NT2/D1 (cell line): ENCODE measurements at regions not wholly inside any gene's neighbourhood (a gene's known extent, or its start where the extent isn't known, plus 50 kb on each side); places are given as distances from the start of the nearest gene placed in this dataset.

Source experiments
- DNase-seq: peaks from one replicate; pipeline ENCODE4 v3.0.0-alpha.2; 2011; ENCODE audit warnings: low read depth, low spot score
- H3K27me3 ChIP-seq: 2 replicates; pipeline ENCODE4 v1.6.0; 2011; ENCODE audit warnings: mild to moderate bottlenecking; ENCODE audit not compliant: insufficient read length, insufficient read depth
- H3K36me3 ChIP-seq: 2 replicates; pipeline ENCODE4 v1.6.1; 2011; ENCODE audit warnings: mild to moderate bottlenecking, low read length, mixed read lengths; ENCODE audit not compliant: insufficient read depth, insufficient read length
- H3K4me1 ChIP-seq: 2 replicates; pipeline ENCODE4 v1.5.1; 2011; ENCODE audit not compliant: insufficient read depth, insufficient read length
- H3K4me3 ChIP-seq: 2 replicates; pipeline ENCODE4 v1.5.1; 2011; ENCODE audit warnings: low read depth; ENCODE audit not compliant: insufficient read length
- H3K9ac ChIP-seq: 2 replicates; pipeline ENCODE4 v1.6.0; 2011; ENCODE audit warnings: low read depth; ENCODE audit not compliant: insufficient read length
- H3K9me3 ChIP-seq: 2 replicates; pipeline ENCODE4 v1.5.1; 2011; ENCODE audit warnings: mild to moderate bottlenecking, low read length; ENCODE audit not compliant: insufficient read depth
- SUZ12 ChIP-seq: IDR thresholded peaks from 2 replicates; pipeline ENCODE4 v1.6.1; 2011; ENCODE audit not compliant: insufficient read length, insufficient read depth; ENCODE audit errors: extremely low read depth
- YY1 ChIP-seq: IDR thresholded peaks from 2 replicates; pipeline ENCODE4 v1.6.1; 2011; ENCODE audit not compliant: insufficient read length, insufficient read depth
- ZNF274 ChIP-seq: IDR thresholded peaks from 2 replicates; pipeline ENCODE4 v1.6.1; 2011; ENCODE audit warnings: mild to moderate bottlenecking, low read depth, low read length

- no peak for DNase-seq
- Histone ChIP-seq H3K36me3 (no peaks in the 10 kb centered on the region), H3K9me3 (no peaks in the 10 kb centered on the region), H3K4me1 (peaks cover 11% of the 10 kb centered on the region), H3K9ac (no peak overlapping the region), H3K4me3 (no peak overlapping the region), H3K27me3 (no peaks in the 10 kb centered on the region)
- TF ChIP-seq YY1 (no peak), SUZ12 (no peak), ZNF274 (no peak)
Measured at GRCh38 chr16:65751622-65752521, 614.6 kb upstream of the CDH5 start.

- Histone ChIP-seq H3K27me3 (no peaks in the 10 kb centered on the region), H3K9ac (no peak overlapping the region), H3K36me3 (no peaks in the 10 kb centered on the region), H3K9me3 (no peaks in the 10 kb centered on the region), H3K4me1 (peaks cover 11% of the 10 kb centered on the region), H3K4me3 (no peak overlapping the region)
- DNase-seq = no peak
- no peak for TF ChIP-seq SUZ12
- TF ChIP-seq YY1 = no peak
- no peak for TF ChIP-seq ZNF274
Measured at GRCh38 chr16:65749506-65749905, 617.0 kb upstream of the CDH5 start.

- TF ChIP-seq YY1 (no peak), SUZ12 (no peak), ZNF274 (no peak)
- peaks cover 11% of the 10 kb centered on the region for H3K4me1 ChIP-seq
- H3K27me3 ChIP-seq = no peaks in the 10 kb centered on the region
- H3K36me3 ChIP-seq = no peaks in the 10 kb centered on the region
- H3K9me3 ChIP-seq = no peaks in the 10 kb centered on the region
- no peak overlapping the region for H3K9ac ChIP-seq
- DNase-seq = no peak
- H3K4me3 ChIP-seq = no peak overlapping the region
Measured at GRCh38 chr16:65746941-65747340, 619.5 kb upstream of the CDH5 start.

- no peak for TF ChIP-seq SUZ12
- TF ChIP-seq YY1 = no peak
- no peak for TF ChIP-seq ZNF274
- H3K27me3 ChIP-seq = no peaks in the 10 kb centered on the region
- no peak for DNase-seq
- no peaks in the 10 kb centered on the region for H3K9me3 ChIP-seq
- no peak overlapping the region for H3K9ac ChIP-seq
- H3K36me3 ChIP-seq = no peaks in the 10 kb centered on the region
- H3K4me1 ChIP-seq = peaks cover 6% of the 10 kb centered on the region
- no peak overlapping the region for H3K4me3 ChIP-seq
Measured at GRCh38 chr16:65745201-65745708, 621.2 kb upstream of the CDH5 start.

- H3K4me1 ChIP-seq = peaks cover 6% of the 10 kb centered on the region
- TF ChIP-seq YY1 = no peak
- TF ChIP-seq ZNF274 = no peak
- TF ChIP-seq SUZ12 = no peak
- no peak for DNase-seq
- H3K4me3 ChIP-seq = no peak overlapping the region
- no peaks in the 10 kb centered on the region for H3K9me3 ChIP-seq
- no peak overlapping the region for H3K9ac ChIP-seq
- H3K36me3 ChIP-seq = no peaks in the 10 kb centered on the region
- H3K27me3 ChIP-seq = no peaks in the 10 kb centered on the region
Measured at GRCh38 chr16:65744401-65744800, 622.1 kb upstream of the CDH5 start.

GRCh38 chr16:65743558-65743957 is 621.7 kb upstream of the CDH11 start:
- Histone ChIP-seq H3K4me1 (peaks cover 2% of the 10 kb centered on the region), H3K36me3 (no peaks in the 10 kb centered on the region), H3K9ac (no peak overlapping the region), H3K9me3 (no peaks in the 10 kb centered on the region), H3K27me3 (no peaks in the 10 kb centered on the region), H3K4me3 (no peak overlapping the region)
- TF ChIP-seq SUZ12 (no peak), YY1 (no peak), ZNF274 (no peak)
- no peak for DNase-seq

- no peaks in the 10 kb centered on the region for H3K36me3 ChIP-seq
- no peak overlapping the region for H3K4me3 ChIP-seq
- no peaks in the 10 kb centered on the region for H3K9me3 ChIP-seq
- no peak for DNase-seq
- no peaks in the 10 kb centered on the region for H3K4me1 ChIP-seq
- TF ChIP-seq YY1 (no peak), SUZ12 (no peak), ZNF274 (no peak)
- H3K27me3 ChIP-seq = no peaks in the 10 kb centered on the region
- no peak overlapping the region for H3K9ac ChIP-seq
Measured at GRCh38 chr16:65740711-65741110, 618.8 kb upstream of the CDH11 start.
